ENCODE measurements at regions not wholly inside any gene's neighbourhood (a gene's known extent, or its start where the extent isn't known, plus 50 kb on each side); places are given as distances from the start of the nearest gene placed in this dataset.

DNA sequence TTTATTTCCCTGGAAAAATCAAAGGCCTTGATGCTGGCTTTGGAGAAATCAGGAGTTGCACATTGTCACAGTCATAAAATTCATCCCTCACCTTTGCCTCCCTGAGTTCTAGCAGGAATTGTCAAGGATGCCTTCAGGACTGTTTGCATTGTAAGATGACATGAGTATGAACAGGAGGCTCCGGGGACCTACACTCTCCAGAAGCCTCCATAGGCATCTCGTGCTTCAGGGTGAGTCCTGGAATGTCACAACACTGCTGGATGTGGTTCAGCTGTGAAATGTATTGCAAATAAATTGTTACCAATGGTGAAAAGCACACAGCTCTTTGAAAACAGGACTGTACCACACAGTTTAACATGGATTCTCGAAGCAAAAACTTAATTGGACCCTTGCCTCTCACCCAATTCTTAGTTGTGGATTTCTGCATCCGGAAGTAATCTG is 535.4 kb upstream of the C16orf82 start:
- Histone ChIP-seq H3K36me3 (no peaks in the 10 kb centered on the region), H3K79me2 (ENCODE audit: low read depth) (no peaks in the 10 kb centered on the region), H3K27ac (no peak overlapping the region), H3K4me2 (no peak overlapping the region), H3K9me3 (ENCODE audit: low read depth) (no peaks in the 10 kb centered on the region), H3K4me1 (no peaks in the 10 kb centered on the region), H4K20me1 (ENCODE audit: low read depth) (no peaks in the 10 kb centered on the region), H3K27me3 (no peaks in the 10 kb centered on the region), H3F3A (ENCODE audit: low read depth) (no peaks in the 10 kb centered on the region), H3K9ac (no peak overlapping the region), H3K4me3 (no peak overlapping the region), H2AFZ (replicated peaks) (no peak overlapping the region)
- no peak overlapping the region for H3K4me3 Mint-ChIP-seq
- no peak overlapping the region for H3K27ac Mint-ChIP-seq
- H3K4me1 Mint-ChIP-seq, result no peaks in the 10 kb centered on the region
- H3K9me3 Mint-ChIP-seq, result no peaks in the 10 kb centered on the region
- DNase-seq (ENCODE audit: low spot score), result no peak
- H3K36me3 Mint-ChIP-seq, result no peaks in the 10 kb centered on the region
- H3K27me3 Mint-ChIP-seq (ENCODE audit: insufficient read depth, low read depth), result no peaks in the 10 kb centered on the region
- TF ChIP-seq EZH2 (IDR thresholded peaks at IDR 0.05), result no peak
- no peak for TF ChIP-seq EZH2phosphoT487 (IDR thresholded peaks at IDR 0.05)

- Mint-ChIP-seq H3K9me3 (no peaks in the 10 kb centered on the region), H3K27me3 (ENCODE audit: insufficient read depth, low read depth) (peaks cover 2% of the 10 kb centered on the region), H3K4me1 (no peaks in the 10 kb centered on the region), H3K27ac (no peak overlapping the region), H3K36me3 (no peaks in the 10 kb centered on the region), H3K4me3 (no peak overlapping the region)
- H3F3A ChIP-seq (ENCODE audit: low read depth), result no peaks in the 10 kb centered on the region
- H3K36me3 ChIP-seq, result no peaks in the 10 kb centered on the region
- no peak overlapping the region for H3K4me3 ChIP-seq
- H3K9ac ChIP-seq, result no peak overlapping the region
- H3K4me2 ChIP-seq, result no peak overlapping the region
- no peak for DNase-seq (ENCODE audit: low spot score)
- H4K20me1 ChIP-seq (ENCODE audit: low read depth), result no peaks in the 10 kb centered on the region
- H3K27me3 ChIP-seq, result no peaks in the 10 kb centered on the region
- no peaks in the 10 kb centered on the region for H3K4me1 ChIP-seq
- H3K79me2 ChIP-seq (ENCODE audit: low read depth), result no peaks in the 10 kb centered on the region
- TF ChIP-seq EZH2phosphoT487 (IDR thresholded peaks at IDR 0.05), result no peak
- TF ChIP-seq, protein P1, sequence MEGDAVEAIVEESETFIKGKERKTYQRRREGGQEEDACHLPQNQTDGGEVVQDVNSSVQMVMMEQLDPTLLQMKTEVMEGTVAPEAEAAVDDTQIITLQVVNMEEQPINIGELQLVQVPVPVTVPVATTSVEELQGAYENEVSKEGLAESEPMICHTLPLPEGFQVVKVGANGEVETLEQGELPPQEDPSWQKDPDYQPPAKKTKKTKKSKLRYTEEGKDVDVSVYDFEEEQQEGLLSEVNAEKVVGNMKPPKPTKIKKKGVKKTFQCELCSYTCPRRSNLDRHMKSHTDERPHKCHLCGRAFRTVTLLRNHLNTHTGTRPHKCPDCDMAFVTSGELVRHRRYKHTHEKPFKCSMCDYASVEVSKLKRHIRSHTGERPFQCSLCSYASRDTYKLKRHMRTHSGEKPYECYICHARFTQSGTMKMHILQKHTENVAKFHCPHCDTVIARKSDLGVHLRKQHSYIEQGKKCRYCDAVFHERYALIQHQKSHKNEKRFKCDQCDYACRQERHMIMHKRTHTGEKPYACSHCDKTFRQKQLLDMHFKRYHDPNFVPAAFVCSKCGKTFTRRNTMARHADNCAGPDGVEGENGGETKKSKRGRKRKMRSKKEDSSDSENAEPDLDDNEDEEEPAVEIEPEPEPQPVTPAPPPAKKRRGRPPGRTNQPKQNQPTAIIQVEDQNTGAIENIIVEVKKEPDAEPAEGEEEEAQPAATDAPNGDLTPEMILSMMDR (IDR thresholded peaks at IDR 0.05), result no peak
- TF ChIP-seq EZH2 (IDR thresholded peaks at IDR 0.05), result no peak
- H3K27ac ChIP-seq, result no peak overlapping the region
- H3K9me3 ChIP-seq (ENCODE audit: low read depth), result no peaks in the 10 kb centered on the region
- H2AFZ ChIP-seq (replicated peaks), result no peak overlapping the region
These were observed 534.3 kb upstream of the C16orf82 start for GRCh38 chr16:26532456-26532855.

GRCh38 chr16:26542198-26542597 is 524.5 kb upstream of the C16orf82 start:
- Histone ChIP-seq H3K4me2 (no peak overlapping the region), H3K27me3 (no peaks in the 10 kb centered on the region), H3K36me3 (no peaks in the 10 kb centered on the region), H3K9ac (no peak overlapping the region), H4K20me1 (ENCODE audit: low read depth) (no peaks in the 10 kb centered on the region), H3F3A (ENCODE audit: low read depth) (no peaks in the 10 kb centered on the region), H3K79me2 (ENCODE audit: low read depth) (no peaks in the 10 kb centered on the region), H3K4me1 (no peaks in the 10 kb centered on the region), H3K27ac (no peak overlapping the region), H2AFZ (replicated peaks) (no peak overlapping the region), H3K9me3 (ENCODE audit: low read depth) (no peaks in the 10 kb centered on the region), H3K4me3 (no peak overlapping the region)
- TF ChIP-seq EZH2phosphoT487 (IDR thresholded peaks at IDR 0.05), result no peak
- H3K4me1 Mint-ChIP-seq, result no peaks in the 10 kb centered on the region
- no peaks in the 10 kb centered on the region for H3K36me3 Mint-ChIP-seq
- H3K27me3 Mint-ChIP-seq (ENCODE audit: insufficient read depth, low read depth), result peaks cover 6% of the 10 kb centered on the region
- no peak overlapping the region for H3K27ac Mint-ChIP-seq
- no peak for DNase-seq (ENCODE audit: low spot score)
- H3K4me3 Mint-ChIP-seq, result no peak overlapping the region
- no peaks in the 10 kb centered on the region for H3K9me3 Mint-ChIP-seq

- no peaks in the 10 kb centered on the region for H3K36me3 ChIP-seq
- no peak overlapping the region for H3K27ac ChIP-seq
- no peaks in the 10 kb centered on the region for H3K4me1 ChIP-seq
- DNase-seq (ENCODE audit: low spot score), result no peak
- no peak for TF ChIP-seq EZH2 (IDR thresholded peaks at IDR 0.05)
- TF ChIP-seq, protein P1 (IDR thresholded peaks at IDR 0.05), result no peak
- no peak for TF ChIP-seq EZH2phosphoT487 (IDR thresholded peaks at IDR 0.05)
- no peak overlapping the region for H3K4me2 ChIP-seq
- no peaks in the 10 kb centered on the region for H4K20me1 ChIP-seq (ENCODE audit: low read depth)
- H3K9me3 ChIP-seq (ENCODE audit: low read depth), result no peaks in the 10 kb centered on the region
- no peaks in the 10 kb centered on the region for H3F3A ChIP-seq (ENCODE audit: low read depth)
- H2AFZ ChIP-seq (replicated peaks), result no peak overlapping the region
- Mint-ChIP-seq H3K4me3 (no peak overlapping the region), H3K27ac (no peak overlapping the region), H3K9me3 (no peaks in the 10 kb centered on the region), H3K4me1 (peaks cover 7% of the 10 kb centered on the region), H3K27me3 (ENCODE audit: insufficient read depth, low read depth) (peaks cover 6% of the 10 kb centered on the region), H3K36me3 (no peaks in the 10 kb centered on the region)
- no peak overlapping the region for H3K4me3 ChIP-seq
- no peaks in the 10 kb centered on the region for H3K79me2 ChIP-seq (ENCODE audit: low read depth)
- H3K27me3 ChIP-seq, result no peaks in the 10 kb centered on the region
- H3K9ac ChIP-seq, result no peak overlapping the region
These were observed 520.2 kb upstream of the C16orf82 start for GRCh38 chr16:26546573-26546972.
